Uterus (tissue), 3 donors: ENCODE measurements at regions not wholly inside any gene's neighbourhood (a gene's known extent, or its start where the extent isn't known, plus 50 kb on each side); places are given as distances from the start of the nearest gene placed in this dataset.

Source experiments
- DNase-seq, 2 donors: peaks; one replicate each; pipeline ENCODE4 v3.0.0-alpha.2; 2019 to 2020
- H3K27ac ChIP-seq, 2 donors: fragments of 200-600 bp; sonication (generic); 1 replicate in 1 of 2; 2 replicates in 1 of 2; pipeline ENCODE4 v1.5.1; 2016 to 2018
- H3K27me3 ChIP-seq, 2 donors: fragments of 200-600 bp; sonication (generic); one replicate each; pipeline ENCODE4 v1.5.1; 2018 to 2019; ENCODE audit warnings: control low read depth in 1 of 2
- H3K36me3 ChIP-seq, 2 donors: fragments of 200-600 bp; sonication (generic); one replicate each; pipeline ENCODE4 v1.5.1; 2019; ENCODE audit warnings: control low read depth in 1 of 2
- H3K4me1 ChIP-seq, 2 donors: fragments of 200-600 bp; sonication (generic); one replicate each; pipeline ENCODE4 v1.5.1; 2018 to 2019; ENCODE audit warnings: control low read depth in 1 of 2
- H3K4me3 ChIP-seq, 2 donors: fragments of 200-600 bp; sonication (generic); 1 replicate in 1 of 2; 2 replicates in 1 of 2; pipeline ENCODE4 v1.5.1; 2018 to 2019; ENCODE audit warnings: mild to moderate bottlenecking in 1 of 2
- H3K9me3 ChIP-seq, 2 donors: fragments of 200-600 bp; sonication (generic); one replicate each; pipeline ENCODE4 v1.5.1; 2019; ENCODE audit warnings: control low read depth in 1 of 2
- POLR2A ChIP-seq, 2 donors: fragments of 450-650 bp; IDR thresholded peaks; one replicate each; pipeline ENCODE4 v1.6.1; 2016; ENCODE audit warnings: antibody characterized with exemption in 2 of 2, mild to moderate bottlenecking in 1 of 2, moderate library complexity in 1 of 2
- intact Hi-C: fragments of 100-400 bp; cut with DNase I; formaldehyde crosslinking; loops from one replicate; pipeline ENCODE4 v1.15.1; 2023; ENCODE audit warnings: low total_unique reads
- TF ChIP-seq, protein P1 (sequence below), 4 experiments: fragments of 200-600 bp in 2 of 4; fragments of 450-650 bp in 2 of 4; sonication (generic) in 2 of 4; IDR thresholded peaks; one replicate each; pipeline ENCODE4 v1.5.1; 2016 to 2019; ENCODE audit warnings: antibody characterized with exemption in 4 of 4, mild to moderate bottlenecking in 2 of 4, moderate library complexity in 1 of 4
- donor health status: DM: yes; HTN: yes; CAD: no.

DNA sequence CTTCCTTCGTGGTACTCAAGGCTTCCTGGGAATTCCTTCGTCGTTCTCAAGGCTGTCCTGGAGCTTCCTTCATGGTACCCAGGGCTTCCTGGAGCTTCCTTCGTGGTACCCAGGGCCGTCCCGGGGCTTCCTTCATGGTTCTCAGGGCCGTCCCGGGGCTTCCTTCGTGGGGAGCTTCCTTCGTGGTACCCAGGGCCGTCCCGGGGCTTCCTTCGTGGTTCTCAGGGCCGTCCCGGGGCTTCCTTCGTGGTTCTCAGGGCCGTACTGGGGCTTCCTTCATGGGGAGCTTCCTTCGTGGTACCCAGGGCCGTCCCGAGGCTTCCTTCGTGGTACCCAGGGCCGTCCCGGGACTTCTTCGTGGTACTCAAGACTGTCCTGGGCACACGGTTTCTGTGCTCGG lies 339.6 kb upstream of the FAT1 start:
- Histone ChIP-seq H3K4me1 (no peaks in the 10 kb centered on the region), H3K9me3 (no peaks in the 10 kb centered on the region), H3K36me3 (no peaks in the 10 kb centered on the region), H3K27ac (no peak overlapping the region), H3K4me3 (no peak overlapping the region), H3K27me3 (no peaks in the 10 kb centered on the region)
- DNase-seq, result no peak
- TF ChIP-seq POLR2A (IDR thresholded peaks at IDR 0.05), result no peak
- TF ChIP-seq, protein P1, sequence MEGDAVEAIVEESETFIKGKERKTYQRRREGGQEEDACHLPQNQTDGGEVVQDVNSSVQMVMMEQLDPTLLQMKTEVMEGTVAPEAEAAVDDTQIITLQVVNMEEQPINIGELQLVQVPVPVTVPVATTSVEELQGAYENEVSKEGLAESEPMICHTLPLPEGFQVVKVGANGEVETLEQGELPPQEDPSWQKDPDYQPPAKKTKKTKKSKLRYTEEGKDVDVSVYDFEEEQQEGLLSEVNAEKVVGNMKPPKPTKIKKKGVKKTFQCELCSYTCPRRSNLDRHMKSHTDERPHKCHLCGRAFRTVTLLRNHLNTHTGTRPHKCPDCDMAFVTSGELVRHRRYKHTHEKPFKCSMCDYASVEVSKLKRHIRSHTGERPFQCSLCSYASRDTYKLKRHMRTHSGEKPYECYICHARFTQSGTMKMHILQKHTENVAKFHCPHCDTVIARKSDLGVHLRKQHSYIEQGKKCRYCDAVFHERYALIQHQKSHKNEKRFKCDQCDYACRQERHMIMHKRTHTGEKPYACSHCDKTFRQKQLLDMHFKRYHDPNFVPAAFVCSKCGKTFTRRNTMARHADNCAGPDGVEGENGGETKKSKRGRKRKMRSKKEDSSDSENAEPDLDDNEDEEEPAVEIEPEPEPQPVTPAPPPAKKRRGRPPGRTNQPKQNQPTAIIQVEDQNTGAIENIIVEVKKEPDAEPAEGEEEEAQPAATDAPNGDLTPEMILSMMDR (IDR thresholded peaks at IDR 0.05), result no peak
- intact Hi-C loops, result no loop called here

DNA sequence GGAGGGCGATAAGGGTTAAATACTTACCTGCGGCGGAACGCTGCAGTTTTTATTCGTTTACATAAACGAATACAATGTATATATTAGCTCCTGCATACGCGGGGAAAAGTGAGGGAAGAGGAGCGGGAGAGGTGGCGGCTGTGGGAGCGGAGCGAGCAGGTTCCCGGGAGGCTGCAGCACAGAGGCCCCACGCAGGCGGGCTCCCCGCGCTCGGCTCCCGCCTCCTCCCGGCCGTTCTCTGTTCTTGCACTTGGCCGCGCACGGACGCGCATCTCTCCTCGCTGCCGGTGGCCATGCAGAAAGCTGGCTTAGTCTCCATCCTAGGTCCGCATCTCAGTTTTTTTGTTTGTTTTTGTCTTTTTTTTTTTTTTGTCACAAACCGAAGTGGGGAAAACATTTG lies 340.4 kb upstream of the FAT1 start:
- H3K4me3 ChIP-seq, result no peak overlapping the region
- H3K9me3 ChIP-seq, result no peaks in the 10 kb centered on the region
- H3K27ac ChIP-seq, result no peak overlapping the region
- intact Hi-C loops, result no loop called here
- no peak for TF ChIP-seq POLR2A (IDR thresholded peaks at IDR 0.05)
- TF ChIP-seq, protein P1 (IDR thresholded peaks at IDR 0.05), result no peak
- no peaks in the 10 kb centered on the region for H3K4me1 ChIP-seq
- H3K36me3 ChIP-seq, result no peaks in the 10 kb centered on the region
- no peaks in the 10 kb centered on the region for H3K27me3 ChIP-seq
- no peak for DNase-seq

DNA sequence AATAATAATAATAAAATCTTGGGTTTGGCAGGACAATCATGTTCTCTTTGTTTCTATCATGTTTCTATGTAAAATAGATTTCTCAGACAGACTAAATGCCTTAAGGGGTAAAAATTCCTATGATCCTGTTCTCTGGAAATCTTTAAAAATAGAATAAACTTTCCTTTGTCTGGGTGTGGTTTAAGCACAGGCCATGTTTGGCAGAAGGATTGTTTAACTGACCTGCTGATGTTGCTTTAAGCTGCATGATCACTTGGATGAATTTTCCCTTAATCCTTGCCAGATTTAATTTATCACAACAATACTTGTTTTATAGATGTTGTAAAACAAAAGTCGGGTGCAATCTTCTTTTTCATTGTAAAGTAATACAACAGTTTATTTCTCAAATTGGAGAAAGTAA lies 341.7 kb upstream of the FAT1 start:
- Histone ChIP-seq H3K27ac (peak overlapping the region in 1 of 2 donors; percentile 15), H3K4me3 (no peak overlapping the region), H3K4me1 (no peaks in the 10 kb centered on the region), H3K9me3 (no peaks in the 10 kb centered on the region), H3K36me3 (no peaks in the 10 kb centered on the region), H3K27me3 (no peaks in the 10 kb centered on the region)
- DNase-seq, result no peak
- TF ChIP-seq, protein P1 (IDR thresholded peaks at IDR 0.05), result no peak
- TF ChIP-seq POLR2A (IDR thresholded peaks at IDR 0.05), result no peak
- intact Hi-C loops, result no loop called here

DNA sequence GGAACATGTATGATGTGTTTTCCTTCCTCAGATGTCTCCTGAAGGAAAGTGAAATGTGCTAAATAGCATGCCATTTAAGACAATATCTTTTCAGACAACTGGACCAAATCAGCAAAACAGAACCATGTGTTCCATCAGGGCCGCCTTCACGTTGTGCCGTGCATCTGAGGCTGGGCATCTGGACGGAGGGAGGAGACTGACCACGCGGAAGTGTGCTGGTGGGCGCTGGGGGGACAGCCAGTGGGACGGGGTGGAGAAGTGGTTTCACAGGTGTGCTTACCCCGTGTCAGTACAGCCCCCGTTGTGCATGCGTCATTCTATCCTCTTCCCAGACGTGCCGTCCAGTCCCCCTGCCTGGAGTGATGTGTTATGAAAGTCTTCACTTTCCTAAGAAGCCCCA lies 342.1 kb upstream of the FAT1 start:
- intact Hi-C loops, result no loop called here
- TF ChIP-seq, protein P1 (IDR thresholded peaks at IDR 0.05), result no peak
- no peak for TF ChIP-seq POLR2A (IDR thresholded peaks at IDR 0.05)

DNA sequence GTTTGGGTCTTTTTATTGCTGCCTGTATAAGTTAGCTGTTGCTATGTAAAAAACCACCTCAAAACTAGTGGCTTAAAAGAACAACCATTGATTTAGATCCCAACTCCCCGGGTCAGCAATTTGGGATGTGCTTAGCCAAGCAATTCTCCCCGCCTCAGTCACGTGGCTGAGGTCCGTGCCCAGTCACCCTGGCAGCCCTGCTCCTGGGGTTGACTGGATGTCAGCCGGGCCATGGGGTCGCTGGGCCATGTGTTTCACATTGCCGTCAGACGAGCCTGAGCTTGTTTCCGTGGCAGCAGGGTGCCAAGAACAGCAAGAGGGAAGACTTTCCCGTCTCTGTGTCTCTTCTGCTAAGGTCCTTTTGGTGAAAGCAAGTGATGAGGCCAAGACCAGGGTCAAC lies 345.7 kb upstream of the FAT1 start:
- Histone ChIP-seq H3K27ac (no peak overlapping the region), H3K9me3 (no peaks in the 10 kb centered on the region), H3K27me3 (no peaks in the 10 kb centered on the region), H3K4me1 (no peaks in the 10 kb centered on the region), H3K4me3 (no peak overlapping the region), H3K36me3 (no peaks in the 10 kb centered on the region)
- no peak for DNase-seq
- TF ChIP-seq POLR2A (IDR thresholded peaks at IDR 0.05), result no peak
- TF ChIP-seq, protein P1 (IDR thresholded peaks at IDR 0.05), result no peak
- intact Hi-C loops, result no loop called here

More for the DNA sequence above, 342.1 kb upstream of the FAT1 start:
- no peaks in the 10 kb centered on the region for H3K4me1 ChIP-seq
- DNase-seq, result no peak
- no peaks in the 10 kb centered on the region for H3K9me3 ChIP-seq
- H3K36me3 ChIP-seq, result no peaks in the 10 kb centered on the region
- H3K27me3 ChIP-seq, result no peaks in the 10 kb centered on the region
- H3K4me3 ChIP-seq, result no peak overlapping the region
- H3K27ac ChIP-seq, result no peak overlapping the region
